SKM-1 treated with dmso at 0.1 percent for 144 hours (cell line): ENCODE measurements at regions not wholly inside any gene's neighbourhood (a gene's known extent, or its start where the extent isn't known, plus 50 kb on each side); places are given as distances from the start of the nearest gene placed in this dataset.

Source experiments
- DNase-seq: peaks from one replicate; lab custom pipeline; 2025; ENCODE audit not compliant: unreplicated experiment; lab: John Stamatoyannopoulos, UW

GRCh38 chr14:56918849-56919574, 108.7 kb upstream of the OTX2 start:
- DNase-seq = no peak

- DNase-seq = no peak
Measured at GRCh38 chr14:56905282-56905681, 95.0 kb upstream of the OTX2 start.

- DNase-seq = no peak
Measured at GRCh38 chr14:56903304-56903969, 93.2 kb upstream of the OTX2 start.

GRCh38 chr14:56902385-56902784, 92.1 kb upstream of the OTX2 start:
- DNase-seq = no peak

GRCh38 chr14:56900726-56901125, 90.4 kb upstream of the OTX2 start:
- DNase-seq = no peak

GRCh38 chr14:56899829-56900228, 89.5 kb upstream of the OTX2 start:
- DNase-seq = no peak

- DNase-seq = no peak
Measured at GRCh38 chr14:56896922-56897321, 86.6 kb upstream of the OTX2 start.

GRCh38 chr14:56896231-56896630, 86.0 kb upstream of the OTX2 start:
- DNase-seq = no peak

- DNase-seq = no peak
Measured at GRCh38 chr14:56895154-56895553, 84.9 kb upstream of the OTX2 start.

GRCh38 chr14:56894591-56894991, 84.3 kb upstream of the OTX2 start:
- DNase-seq = no peak

GRCh38 chr14:56892959-56893358, 82.7 kb upstream of the OTX2 start:
- DNase-seq = no peak

- no peak for DNase-seq
Measured at GRCh38 chr14:56891226-56891625, 80.9 kb upstream of the OTX2 start.

- DNase-seq = no peak
Measured at GRCh38 chr14:56889705-56890104, 79.4 kb upstream of the OTX2 start.

- no peak for DNase-seq
Measured at GRCh38 chr14:56888274-56888673, 78.0 kb upstream of the OTX2 start.

- no peak for DNase-seq
Measured at GRCh38 chr14:56887216-56887615, 76.9 kb upstream of the OTX2 start.

GRCh38 chr14:56886471-56887062, 76.3 kb upstream of the OTX2 start:
- DNase-seq = no peak

GRCh38 chr14:56885825-56886224, 75.5 kb upstream of the OTX2 start:
- DNase-seq = no peak

GRCh38 chr14:56884617-56885016, 74.3 kb upstream of the OTX2 start:
- no peak for DNase-seq

- no peak for DNase-seq
Measured at GRCh38 chr14:56881181-56881580, 70.9 kb upstream of the OTX2 start.

- DNase-seq = no peak
Measured at GRCh38 chr14:56878766-56879165, 68.5 kb upstream of the OTX2 start.

GRCh38 chr14:56875104-56875675, 64.9 kb upstream of the OTX2 start:
- DNase-seq = no peak

GRCh38 chr14:56874375-56874774, 64.1 kb upstream of the OTX2 start:
- DNase-seq = no peak
